GM04504 (cell line): ENCODE measurements at regions not wholly inside any gene's neighbourhood (a gene's known extent, or its start where the extent isn't known, plus 50 kb on each side); places are given as distances from the start of the nearest gene placed in this dataset.
"Not testable (repeated sequence)": the region's sequence is repeated elsewhere in the genome, so short reads cannot be mapped to it uniquely, and the experiment has no call there.

Source experiments
- DNase-seq: peaks from one replicate; pipeline ENCODE4 v3.0.0-alpha.2; 2012; ENCODE audit warnings: low read depth

DNA sequence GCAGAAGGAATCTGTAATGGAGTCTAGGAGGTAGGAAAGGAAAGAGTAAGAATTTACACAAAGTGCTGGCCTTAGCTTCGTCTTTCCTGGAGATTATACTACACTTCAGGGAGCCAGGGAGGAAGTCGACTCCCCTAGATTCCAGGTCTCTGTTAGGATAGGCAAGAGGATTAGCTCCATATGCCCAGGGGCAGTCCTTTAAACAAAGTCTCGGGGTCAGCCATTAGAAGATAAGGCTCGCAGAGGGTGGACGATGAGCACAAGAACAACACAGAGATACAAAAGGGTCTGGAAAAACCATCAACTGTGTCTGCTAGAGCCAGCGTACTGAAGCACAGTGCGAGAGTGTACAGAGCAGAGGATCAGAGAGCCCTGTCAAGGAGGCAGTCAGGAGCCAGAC, 344.7 kb upstream of the TNC start:
- no peak for DNase-seq

DNA sequence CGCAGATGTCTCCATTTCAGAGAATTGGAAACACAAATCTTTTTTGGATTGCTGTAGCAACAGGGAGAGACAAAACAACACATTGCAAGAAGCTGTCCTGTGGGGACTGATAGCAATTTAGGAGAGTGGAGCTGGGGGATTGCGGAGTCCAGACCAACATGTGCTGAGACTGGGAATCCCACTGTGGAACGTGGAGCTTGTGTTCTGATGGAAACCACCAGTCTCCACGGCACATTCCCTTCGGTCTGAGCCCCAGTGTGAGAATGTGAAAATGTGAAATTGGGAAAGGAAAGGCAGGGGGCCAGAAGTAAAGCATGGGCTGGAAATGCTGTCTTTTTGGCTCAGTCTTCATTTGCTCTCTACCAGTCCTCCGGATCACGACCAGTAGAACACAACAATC, 348.8 kb upstream of the TNC start:
- no peak for DNase-seq

DNA sequence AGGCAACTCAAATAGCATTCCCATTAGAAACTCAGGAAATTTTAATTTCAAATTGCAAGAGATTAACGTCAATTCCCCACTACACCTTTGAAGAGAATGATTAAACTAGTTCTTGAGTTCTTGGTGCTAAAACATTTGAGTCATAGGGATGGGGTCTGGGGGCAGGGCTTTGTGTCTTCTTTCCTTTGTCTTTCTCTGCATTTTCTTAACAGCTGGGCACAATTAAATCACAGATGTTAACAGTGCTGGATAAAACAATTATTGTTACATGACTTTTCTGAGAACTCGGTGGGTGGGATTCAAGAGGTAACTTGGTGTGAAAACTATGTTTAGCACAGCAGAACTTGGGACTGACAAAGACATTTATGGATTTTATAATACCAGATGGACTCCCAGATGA, 351.9 kb upstream of the TNC start:
- peak; percentile 15 for DNase-seq

DNA sequence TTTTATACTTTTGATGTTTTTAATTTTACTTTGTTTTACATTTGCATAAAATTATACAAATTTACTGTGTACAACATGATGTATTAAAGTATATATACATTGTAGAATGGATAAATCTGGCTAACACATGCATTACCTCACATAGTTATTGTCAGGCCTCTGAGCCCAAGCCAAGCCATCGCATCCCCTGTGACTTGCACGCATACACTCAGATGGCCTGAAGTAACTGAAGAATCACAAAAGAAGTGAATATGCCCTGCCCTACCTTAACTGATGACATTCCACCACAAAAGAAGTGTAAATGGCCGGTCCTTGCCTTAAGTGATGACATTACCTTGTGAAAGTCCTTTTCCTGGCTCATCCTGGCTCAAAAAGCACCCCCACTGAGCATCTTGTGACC, 355.1 kb upstream of the TNC start:
- DNase-seq = not testable (repeated sequence)

DNA sequence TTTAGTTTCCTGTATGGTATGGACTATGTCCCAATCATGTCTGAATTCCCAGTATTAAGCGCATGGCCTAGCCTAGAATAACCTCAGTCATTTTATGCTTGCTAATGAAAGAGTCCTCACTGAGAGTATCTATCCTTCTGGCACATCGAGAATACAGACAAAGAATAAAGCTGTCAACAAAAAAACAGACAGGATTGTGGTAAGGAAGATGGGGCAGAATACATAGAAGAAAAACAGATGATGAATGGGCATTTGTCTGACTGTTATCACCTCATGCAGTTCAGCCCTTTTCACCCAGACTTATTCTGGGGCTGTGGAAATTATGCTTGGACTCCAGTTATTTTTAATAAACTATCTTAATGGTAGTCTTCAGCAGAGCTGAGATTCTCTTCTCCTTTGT, 363.8 kb upstream of the TNC start:
- no peak for DNase-seq

DNA sequence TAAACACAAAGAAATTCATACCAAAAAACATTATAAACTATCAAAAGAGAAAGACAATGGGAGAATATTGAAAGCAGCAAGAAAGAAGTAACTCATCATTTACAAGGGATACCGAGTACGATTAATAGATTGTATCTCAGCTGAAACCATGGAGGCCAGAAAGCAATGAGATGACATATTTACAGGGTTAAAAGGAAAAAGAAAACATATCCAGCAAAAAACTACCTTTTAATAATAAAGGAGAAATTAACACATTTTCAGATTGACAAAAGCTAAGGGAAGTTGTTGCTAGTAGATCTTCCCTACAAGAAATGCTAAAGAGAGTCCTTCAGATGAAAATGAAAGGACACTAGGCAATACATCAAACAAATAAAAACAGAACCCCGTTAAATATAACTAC, 364.8 kb upstream of the TNC start:
- DNase-seq = no peak

DNA sequence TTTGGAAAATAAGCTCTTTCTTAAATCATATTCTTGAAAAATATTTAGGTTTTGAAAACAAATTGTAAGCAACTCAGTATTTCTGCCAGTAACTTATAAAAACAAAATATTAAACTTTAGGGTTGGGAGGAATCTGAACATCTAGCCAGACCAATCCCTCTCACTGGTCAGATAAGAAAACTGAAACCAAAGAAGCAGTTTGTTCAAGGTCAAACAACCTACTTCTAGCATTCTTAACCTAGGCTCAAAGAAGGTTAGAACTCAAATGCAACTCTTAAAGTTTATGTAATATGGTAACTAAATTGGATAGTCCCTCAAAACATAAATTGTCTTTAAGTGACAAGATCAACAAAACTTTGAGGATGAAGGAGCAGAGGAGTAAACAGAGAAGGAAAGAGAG, 374.9 kb upstream of the TNC start:
- DNase-seq = no peak

DNA sequence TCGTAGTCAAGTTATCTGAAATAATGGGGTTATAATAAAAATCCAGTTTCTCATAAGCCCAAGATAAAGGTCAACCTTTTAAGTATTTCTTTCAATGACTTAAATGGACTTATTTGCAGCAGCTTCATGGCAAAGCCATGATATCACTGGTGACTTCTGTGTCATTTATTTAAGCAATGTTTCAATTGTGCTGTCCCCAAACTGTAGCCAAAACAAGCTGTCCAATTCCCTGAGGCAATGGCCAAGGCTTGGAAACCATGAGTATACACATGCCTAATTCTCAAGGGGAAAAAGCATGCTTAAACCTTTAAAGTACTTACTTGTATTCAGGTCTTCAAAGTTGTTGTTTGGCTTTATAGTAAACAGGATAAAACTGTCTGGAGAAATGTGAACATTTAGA, 376.4 kb upstream of the TNC start:
- DNase-seq = no peak

DNA sequence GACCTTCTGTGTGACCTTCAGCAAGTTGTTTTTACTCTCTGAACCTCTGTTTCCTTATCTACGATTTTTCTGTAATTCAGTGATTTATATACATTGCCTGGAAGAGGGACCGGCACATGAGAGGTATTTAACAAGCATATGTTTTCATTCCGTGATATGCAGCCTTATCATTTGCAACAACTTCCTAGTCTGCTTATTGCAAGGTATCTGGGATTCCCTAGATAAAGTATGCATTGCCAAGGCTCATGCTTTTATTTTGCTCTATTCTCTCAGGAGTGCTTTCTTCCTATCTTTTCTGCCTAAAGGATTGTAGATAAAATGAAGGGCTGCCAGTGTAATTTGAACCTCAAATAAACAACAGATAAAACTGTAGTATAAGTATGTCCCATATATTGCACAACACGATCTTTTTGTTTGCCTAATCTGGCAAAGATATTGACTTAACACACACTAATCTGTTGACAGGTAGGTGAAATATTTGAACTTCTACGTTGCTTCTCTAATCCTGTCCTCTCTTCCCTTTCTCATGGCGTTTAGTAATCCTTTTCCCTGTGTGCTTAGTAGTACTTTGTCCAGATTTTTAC, 377.2 kb upstream of the TNC start:
- no peak for DNase-seq

DNA sequence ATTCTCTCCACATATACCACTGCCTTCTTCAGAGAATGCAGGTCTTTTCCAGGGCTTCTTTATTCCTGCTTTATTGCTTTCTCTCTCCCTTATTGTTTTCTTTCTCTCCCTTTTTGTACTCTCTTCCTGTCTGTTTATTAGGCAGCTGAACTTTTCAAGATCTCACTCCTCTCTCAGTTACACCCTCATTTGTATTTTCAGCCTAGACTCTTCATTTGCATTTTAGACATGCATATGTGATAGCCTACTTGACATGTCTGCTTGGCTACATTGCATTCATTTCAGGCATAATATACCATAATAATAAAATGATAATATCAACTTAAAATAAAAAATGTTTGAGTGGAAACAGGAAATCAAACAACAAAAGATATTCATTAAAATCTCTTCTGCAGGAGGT, 377.9 kb upstream of the TNC start:
- DNase-seq = no peak

DNA sequence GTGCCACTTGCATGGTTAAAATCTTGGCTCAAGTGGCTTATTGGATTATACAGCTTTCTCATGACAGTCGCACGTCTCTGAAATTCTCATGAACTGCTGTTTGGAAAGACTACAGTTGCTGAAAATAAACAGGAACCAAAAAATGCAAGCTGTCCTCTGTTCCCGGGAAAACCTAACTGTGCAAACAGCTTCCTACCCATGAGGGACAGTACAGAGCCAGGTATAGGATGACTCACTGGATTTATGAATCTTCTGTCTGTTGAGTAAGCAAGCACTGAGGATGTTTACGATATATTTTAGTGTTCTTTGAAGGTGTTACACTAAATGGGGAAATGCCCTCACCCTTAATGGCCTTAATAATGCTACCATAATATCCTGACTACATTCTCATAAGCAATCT, 380.3 kb upstream of the TNC start:
- no peak for DNase-seq

DNA sequence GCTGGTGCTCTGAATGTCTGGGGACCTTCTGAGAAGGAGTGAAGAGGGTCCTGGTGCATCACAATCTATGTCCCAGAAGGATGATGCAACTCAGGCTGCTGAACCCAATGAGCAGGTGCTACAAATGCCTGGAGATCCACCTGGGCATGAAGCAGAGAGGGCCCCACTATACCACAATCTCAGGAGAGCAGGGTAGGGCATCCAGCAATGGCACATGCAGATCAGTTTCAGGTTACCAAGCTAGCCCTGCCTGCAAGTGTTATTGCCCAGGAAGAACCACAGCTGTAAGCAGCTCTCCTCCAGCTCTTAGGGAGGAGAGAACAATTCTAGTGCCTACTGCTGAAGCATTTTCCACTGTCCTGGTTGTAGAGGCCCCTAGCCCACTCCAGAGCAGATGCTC, 389.2 kb upstream of the TNC start:
- no peak for DNase-seq

DNA sequence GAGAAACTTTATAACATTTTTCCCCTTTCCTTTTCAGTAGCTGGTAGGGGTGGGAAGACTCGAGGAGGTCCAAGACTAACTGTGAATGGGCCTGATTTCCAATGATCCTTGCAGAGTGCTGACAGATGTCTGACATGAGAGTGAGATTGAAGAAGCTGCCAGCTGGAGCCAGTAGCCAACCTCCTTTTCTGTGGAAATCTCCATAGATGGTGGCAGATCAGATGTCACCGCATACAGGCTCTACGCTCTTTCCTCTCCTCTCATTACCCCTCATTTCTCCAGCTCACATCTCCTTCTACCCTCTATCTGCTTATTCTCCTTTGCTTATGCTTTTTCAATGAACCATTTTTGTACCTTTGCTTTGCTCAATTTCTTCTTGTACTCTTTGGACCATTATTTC, 395.2 kb upstream of the TNC start:
- no peak for DNase-seq

DNA sequence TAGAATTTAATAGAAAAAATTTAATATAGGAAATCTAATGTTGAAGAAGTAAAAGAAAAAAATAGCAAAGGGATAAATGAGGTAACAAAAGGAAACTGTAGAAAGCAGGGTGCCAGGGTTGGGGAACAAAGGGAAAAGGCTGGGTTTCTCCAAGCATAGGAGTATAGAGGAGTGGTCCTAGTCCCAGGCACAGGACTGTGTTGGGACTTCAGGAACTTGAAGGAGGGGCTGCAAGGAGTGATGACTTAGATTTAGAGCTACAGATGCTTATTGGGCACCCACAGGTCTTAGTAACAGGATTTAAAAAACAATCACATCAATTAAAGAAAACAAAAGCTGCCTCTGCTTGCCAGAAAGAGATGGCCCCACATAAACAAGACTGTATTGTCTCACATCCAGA, 396.5 kb upstream of the TNC start:
- DNase-seq = no peak

DNA sequence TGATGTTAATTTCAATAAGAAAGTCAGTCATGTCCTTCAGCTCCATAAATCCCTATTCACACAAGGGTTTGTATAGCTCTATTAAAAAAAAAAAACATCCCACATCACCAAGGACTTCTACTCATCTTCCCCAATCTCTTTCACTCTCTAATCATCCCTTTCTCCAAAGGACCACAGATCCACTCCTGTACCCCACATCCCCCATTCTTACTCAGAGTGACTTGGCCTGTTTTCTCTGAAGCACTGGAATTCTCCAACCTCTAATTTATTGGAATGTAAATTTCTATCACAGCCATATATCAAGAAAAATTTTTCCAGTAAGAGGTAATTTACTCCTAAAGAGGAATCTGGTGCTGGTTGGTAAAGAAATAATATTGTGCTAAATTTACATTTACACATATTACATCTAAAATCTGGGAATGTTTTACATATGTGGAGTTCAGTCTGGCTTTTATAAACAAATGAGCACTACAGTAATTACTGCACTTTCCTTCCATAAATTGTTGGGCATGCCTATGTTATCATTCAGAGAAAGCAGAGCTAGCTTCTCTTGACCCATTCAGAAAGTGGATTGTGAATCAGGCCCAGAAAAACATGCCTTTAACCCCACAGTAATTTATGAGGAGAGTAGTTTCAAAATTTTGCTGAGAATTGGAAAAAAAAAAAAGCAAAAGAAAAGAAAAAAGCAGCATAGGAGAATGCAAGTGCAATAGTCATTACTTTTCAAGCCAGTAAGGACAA, 399.5 kb upstream of the TNC start:
- peak; percentile 48 for DNase-seq

DNA sequence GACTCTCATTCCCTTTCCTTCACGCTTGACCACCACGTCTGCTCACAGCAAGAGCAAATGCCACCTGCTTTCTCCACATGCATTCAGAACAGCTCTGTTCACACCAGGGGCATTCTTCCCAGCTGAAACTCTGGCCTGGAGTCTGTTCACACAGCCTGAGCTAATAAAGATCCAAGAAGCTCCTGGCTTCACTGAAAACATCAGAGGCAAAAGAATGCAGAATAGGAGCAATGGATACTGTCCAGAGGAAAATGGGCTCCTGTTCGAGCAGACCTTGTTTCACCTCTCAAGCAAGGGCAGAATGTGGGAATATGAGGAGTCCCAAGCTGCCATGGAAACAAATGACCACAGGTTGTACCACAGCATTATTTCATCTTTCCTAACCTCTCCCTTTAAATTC, 402.7 kb upstream of the TNC start:
- no peak for DNase-seq

DNA sequence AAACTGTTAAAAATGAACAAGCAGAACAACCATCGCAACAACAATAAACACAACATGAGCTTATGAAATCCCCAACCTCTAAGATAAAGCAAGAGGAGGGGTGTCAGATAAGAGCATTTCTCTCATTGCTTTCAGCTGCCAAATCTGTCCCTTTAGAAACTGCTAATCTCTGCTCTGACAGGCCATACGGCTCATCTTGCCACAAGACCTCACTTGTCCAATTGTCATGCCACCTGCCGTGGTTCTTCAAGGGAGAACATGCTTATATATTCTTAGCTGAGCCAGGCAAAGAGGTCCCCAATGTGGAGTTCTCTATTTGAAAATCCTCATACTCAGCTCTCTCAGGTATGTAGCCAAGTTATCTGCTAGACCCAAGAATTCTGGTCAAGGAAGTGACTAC, 405.0 kb upstream of the TNC start:
- no peak for DNase-seq

DNA sequence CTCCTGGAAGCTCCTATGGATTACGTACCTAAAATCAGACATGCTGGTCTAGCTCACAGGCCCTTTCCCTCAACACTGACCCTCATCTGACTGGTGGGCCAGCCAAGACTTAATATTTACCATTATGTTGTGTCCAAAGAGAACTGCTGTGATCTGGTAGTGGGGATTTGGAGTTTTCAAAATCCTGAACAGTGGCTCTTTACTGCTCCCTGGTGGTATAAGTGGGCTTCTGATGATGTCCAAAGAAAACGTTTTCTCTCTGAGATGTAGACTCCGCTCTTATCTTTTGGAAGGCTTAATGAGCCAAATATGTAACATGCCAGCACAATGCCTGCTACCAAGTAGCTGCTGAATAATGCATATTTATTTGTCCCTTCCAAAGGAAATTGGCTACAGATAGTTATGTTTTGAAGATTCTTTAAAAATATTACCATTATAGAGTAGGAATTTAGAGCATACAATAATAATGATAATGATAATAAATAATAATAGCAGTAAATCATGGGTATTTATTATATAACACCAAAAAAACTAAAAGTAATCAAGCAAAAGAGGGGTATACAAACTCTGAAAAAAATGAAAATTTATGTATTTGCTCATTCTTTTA, 406.6 kb upstream of the TNC start:
- DNase-seq = peak; percentile 54

DNA sequence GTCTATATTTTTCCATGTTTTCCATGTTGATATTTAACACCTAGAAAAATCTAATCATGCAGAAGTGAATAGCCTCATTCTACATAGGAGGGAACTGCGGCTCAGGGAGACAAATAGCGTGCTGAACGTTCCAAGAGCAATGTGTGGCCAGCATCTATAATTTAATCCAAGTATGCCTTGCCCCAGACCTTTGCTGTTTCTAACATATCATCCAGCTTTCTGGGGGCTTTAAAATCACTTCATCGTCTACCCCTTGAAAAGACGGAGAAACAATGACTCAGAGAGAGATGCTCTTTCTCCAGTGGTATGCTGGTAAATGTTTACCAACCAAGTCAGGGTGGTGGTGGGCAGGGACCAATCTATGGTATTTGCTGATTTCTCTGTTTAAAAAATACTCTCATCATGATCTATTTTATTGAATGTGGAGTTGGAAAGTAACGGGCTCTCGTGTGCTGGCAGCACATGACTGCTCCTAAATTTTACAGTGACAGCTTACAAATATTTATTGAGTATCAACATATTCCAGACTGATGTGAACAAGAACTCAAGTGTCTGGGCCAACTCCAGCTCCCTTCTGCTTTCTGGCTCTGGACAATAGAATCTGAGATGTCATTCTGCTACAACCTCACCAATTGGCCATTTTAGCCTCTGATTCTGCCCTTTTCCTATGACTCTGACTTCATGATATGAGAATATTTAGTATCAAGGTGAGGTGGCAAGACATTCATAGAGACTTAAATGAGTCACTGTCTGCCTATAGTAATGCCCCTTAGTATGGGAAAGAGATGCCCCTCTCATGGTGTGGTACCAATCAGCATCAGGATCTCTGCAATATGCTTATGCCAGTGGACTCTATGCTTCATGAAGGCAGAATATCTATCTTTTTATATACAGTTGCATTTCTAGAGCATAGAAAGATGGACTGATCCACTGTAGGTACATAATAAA, 407.4 kb upstream of the TNC start:
- DNase-seq = no peak

DNA sequence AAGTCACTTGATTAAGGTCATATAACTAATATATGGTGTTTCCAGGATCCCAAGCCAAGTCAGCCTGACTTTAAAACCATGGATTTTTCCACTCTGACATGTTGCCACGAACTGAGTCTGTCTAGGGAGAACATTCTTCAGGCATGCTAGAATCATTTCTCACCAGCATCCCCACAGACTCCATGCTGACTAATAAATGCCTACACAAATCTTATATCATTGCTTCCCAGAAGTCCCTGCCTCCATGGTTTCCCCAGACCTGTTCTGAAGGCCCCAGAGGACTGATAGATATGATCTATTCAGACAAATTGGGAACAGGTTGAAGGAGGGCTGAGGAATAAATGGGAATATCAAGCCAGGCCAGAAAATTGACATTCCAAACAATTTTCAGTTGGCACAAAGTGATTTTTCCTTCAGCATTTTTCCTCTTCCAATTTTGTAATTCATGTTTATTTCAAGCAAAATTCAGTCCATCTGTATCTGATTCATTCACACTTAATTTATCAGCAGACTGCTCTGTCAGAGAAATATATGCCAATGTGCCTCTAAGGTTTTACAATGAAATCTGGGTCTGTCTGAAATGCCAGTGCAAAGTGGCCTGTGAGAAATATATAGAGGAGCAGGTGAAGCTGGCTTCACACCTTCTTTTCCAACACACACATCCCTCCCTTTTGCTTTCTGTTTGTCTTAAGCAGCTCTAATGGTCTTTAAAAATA, 413.6 kb upstream of the TNC start:
- peak; percentile 82 for DNase-seq

DNA sequence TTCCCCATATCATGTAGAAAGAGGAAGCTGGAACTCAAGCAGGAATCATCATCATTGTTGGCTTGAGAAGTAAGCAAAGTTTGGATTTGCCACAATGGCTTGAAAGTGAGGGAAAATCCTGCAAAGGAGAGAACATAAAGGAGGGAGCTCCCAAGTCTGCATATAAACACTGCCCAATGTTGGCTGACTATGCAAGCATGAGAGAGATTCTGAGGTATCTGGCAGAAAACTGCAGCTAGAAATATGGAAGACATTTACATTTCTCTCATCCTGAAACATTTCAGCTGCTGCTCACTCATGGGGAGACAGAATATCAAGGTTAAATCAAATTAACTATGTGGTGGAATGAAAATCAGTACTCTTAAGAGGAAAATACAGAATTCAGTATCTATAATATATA, 415.6 kb upstream of the TNC start:
- no peak for DNase-seq

DNA sequence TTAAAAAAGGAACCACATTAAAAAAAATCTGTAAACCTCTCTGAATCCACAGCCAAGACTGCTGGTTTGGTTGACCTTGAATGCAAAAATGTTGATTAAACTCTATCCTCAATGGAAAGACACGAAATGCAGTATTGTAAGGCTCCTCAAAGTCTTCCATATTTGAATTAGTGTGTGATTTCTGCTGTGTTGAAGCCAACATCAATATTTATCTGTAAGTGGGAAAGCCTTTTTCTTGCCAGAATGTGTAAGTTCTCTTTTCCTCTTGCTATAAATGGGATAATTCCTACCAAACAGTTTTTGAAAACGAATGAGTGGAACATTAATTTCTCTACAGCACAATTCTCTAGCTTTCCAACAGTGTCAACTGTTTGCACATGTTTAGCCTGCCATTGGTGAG, 422.1 kb upstream of the TNC start:
- DNase-seq = no peak
